GM21717 (cell line): ENCODE measurements at regions not wholly inside any gene's neighbourhood (a gene's known extent, or its start where the extent isn't known, plus 50 kb on each side); places are given as distances from the start of the nearest gene placed in this dataset.
"Not testable (repeated sequence)": the region's sequence is repeated elsewhere in the genome, so short reads cannot be mapped to it uniquely, and the experiment has no call there.

Source experiments
- ATAC-seq: cut with Tn5 transposase; IDR thresholded peaks from one replicate; pipeline ENCODE4 v1.9.1; 2021; ENCODE audit warnings: mild to moderate bottlenecking, moderate library complexity; ENCODE audit not compliant: unreplicated experiment

DNA sequence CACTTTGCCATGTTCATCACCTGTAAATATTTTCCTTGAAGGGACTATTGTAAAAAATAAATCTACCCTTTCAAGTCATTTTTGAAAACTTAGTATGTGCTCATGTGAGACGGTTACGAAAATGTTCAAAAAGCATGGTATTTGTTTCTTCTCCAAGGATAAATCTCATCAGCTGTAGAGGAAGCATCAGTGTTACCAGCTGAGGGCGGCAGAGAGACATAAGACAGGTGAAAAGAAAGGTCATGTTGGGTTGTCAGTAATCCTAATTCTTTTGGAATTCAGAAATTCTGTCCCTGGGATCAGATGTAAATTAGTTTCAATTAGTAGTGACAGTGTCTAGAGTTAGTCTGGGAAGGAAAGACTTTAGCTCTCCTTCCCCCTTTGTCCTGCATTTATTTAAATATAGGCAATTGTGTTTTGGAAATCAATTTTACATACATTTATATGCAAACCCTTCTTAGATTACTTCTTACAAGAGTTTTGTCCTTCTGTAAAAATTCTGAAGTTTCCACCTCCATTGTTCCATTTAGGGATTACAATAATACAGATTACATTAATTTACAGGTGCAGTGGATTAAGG, 791.9 kb upstream of the CDH6 start:
- no peak for ATAC-seq

DNA sequence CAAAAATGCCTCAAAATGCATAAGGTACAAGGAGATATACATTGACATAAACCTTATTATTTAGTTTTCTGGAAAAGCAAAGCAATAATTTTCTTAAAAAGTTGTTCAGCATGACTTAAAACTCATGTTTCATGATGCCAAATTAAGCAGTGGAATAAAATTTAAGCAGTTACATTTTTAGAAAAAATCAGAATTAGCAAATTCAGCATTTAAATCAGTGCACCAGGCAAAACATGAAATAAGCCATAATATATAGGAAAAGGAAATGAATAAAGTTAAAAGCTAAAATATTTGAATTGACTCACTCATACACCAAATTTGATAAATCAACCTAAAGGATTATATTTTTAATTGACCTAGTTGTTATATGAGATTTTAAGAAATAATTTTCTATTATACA, 795.1 kb upstream of the CDH6 start:
- no peak for ATAC-seq

- ATAC-seq, result no peak
Measured at GRCh38 chr5:30392897-30393296, 800.6 kb upstream of the CDH6 start.

DNA sequence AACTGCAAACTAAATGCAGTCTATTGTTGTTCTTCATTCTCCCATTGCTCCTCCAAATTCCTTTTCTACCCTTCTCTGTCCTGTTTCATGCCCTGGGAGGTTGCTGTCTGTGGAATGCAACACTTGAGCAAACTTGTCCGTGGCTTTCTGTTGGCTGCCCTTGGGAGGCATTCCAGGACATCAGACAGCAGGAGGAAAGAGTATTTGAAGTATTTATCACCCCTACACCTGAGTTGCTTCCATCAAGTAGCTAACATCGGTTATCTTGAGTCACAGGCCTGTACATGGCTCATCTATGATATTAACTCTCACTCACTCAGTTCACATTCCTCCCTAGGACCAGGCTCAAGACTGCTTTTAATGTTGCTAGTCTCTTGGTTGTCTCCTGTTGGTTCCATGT, 803.4 kb upstream of the CDH6 start:
- no peak for ATAC-seq

GRCh38 chr5:30387974-30388632, 805.4 kb upstream of the CDH6 start:
- ATAC-seq, result no peak

DNA sequence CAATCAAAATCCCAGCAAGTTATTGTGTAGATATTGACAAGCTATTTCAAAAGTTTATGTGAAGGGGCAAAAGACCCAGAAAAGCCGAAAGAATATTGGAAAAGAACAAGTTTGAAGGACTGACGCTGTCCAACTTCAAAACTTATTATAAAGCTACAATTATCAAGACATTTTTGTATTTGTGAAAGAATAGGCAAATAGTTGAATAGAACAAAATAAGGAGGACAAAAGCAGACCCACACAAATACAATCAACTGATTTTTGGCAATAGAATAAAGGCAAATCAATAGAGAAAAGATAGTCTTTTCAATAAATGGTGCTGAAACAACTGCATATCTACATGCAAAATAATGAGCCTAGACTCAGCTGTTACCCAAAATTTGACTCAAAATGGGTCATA, 807.7 kb upstream of the CDH6 start:
- no peak for ATAC-seq

- no peak for ATAC-seq
Measured at GRCh38 chr5:30384171-30384570, 809.3 kb upstream of the CDH6 start.

GRCh38 chr5:30380228-30380627, 813.3 kb upstream of the CDH6 start:
- ATAC-seq, result no peak

- ATAC-seq, result no peak
Measured at GRCh38 chr5:30376848-30377247, 816.6 kb upstream of the CDH6 start.

GRCh38 chr5:30368064-30368463, 825.4 kb upstream of the CDH6 start:
- ATAC-seq, result no peak

DNA sequence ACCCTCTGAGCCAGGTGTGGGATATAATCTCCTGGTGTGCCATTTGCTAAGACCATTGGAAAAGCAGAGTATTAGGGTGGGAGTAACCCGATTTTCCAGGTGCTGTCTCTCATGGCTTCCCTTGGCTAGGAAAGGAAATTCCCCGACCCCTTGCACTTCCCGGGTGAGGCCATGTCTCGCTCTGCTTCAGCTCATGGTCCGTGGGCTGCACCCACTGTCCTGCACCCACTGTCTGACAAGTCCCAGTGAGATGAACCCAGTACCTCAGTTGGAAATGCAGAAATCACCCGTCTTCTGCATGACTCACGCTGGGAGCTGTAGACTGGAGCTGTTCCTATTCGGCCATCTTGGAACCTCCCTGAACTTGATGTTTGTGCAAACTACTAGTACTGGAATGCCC, 828.5 kb upstream of the CDH6 start:
- ATAC-seq, result not testable (repeated sequence)

GRCh38 chr5:30357371-30357770, 836.1 kb upstream of the CDH6 start:
- ATAC-seq, result no peak

- ATAC-seq, result no peak
Measured at GRCh38 chr5:30355675-30356074, 837.8 kb upstream of the CDH6 start.

DNA sequence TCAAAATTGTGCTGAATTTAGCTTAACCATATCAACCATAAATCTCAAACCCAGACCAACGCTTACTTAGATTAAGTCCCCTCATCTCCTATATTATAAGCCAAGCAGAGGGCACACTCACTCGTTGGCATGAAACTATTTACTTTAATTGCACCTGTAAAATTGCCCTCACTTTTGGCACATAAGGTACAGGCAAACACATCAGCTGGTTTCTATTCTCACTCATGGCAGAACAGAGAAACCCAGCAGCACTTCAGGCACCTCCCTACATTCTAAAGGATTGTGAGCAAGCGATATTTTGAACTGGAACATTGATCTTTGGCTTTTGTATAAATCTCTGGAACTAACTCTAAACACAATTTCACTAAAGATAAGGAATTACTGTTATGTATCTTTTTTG, 845.6 kb upstream of the CDH6 start:
- ATAC-seq, result no peak

- ATAC-seq, result not testable (repeated sequence)
Measured at GRCh38 chr5:30345539-30346345, 847.7 kb upstream of the CDH6 start.

GRCh38 chr5:30343707-30344106, 849.8 kb upstream of the CDH6 start:
- ATAC-seq, result no peak

GRCh38 chr5:30341466-30341865, 852.0 kb upstream of the CDH6 start:
- ATAC-seq, result no peak

DNA sequence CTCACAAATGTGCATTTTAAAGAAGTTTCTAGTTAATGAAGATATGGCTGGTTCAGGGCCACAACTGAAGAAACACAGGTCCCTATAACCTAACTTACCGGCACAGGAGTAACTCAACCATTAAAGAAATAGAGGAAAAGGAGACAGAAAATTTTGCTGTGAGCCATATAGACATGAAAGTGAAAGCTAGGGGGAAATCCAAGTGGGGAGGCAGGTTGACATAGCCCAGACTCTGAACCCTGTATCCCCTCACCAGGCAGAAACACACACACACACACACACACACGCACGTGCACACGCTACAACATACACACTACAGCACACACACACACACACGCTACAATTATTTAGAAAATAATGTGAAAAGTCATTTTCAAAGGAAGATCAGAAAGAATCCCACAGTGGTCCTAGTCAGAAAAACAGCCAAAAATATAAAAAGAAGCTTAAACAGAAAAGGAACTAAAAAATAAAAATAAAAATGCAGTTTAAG, 856.4 kb upstream of the CDH6 start:
- no peak for ATAC-seq

DNA sequence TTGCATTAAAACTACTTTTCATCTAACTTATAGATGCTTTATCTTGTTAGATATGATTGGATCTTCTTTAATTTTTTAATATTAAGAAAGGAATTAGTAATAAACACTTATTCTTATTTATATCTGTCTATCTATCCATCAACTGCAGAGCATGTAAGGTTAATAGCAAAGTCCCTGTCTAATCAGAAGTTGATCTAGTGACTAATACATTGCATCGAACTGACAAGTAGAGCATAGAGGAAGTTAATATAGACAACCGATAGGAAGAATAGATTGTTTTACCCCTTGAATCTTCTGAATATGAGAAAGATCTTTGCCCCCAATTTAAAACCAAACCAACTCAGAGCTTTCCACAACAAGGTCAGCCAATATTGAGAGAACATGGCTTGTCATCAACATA, 862.0 kb upstream of the CDH6 start:
- no peak for ATAC-seq

GRCh38 chr5:30325795-30326194, 867.7 kb upstream of the CDH6 start:
- no peak for ATAC-seq

DNA sequence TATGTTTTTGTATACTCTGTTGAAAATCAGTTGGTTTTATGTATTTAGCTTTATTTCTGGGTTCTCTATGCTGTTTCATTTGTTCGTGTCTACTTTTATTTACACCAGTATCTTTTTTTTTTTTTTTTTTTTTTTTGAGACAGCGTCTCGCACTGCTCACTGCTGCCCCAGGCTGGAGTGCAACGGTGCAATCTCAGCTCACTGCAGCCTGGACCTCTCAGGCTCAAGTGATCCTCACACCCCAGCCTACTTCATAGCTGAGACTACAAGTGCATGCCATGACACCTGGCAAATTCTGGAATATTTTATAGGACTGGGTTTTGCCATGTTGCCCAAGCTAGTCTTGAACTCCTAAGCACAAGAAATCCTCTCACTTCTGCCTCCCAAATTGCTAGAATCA, 869.4 kb upstream of the CDH6 start:
- ATAC-seq, result no peak

DNA sequence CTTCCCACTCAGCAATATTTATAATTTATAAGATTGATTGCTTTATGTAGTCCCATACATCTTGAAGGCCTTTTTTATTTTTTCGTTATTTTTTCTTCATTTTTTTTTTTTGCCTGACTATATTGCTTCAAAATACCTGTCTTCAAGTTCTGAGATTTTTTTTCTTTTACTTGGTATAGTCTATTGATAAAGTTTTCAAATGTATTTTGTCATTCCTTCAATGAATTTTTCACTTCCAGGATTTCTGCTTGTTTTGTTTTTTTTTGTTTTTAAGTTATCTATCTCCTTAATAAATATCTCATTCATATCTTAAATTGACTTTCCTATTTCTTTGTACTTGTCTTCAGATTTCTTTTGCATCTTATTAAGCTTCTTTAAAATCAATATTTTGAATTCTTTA, 905.6 kb upstream of the CDH6 start:
- no peak for ATAC-seq
